Testis (tissue), 2 donors: ENCODE measurements at regions not wholly inside any gene's neighbourhood (a gene's known extent, or its start where the extent isn't known, plus 50 kb on each side); places are given as distances from the start of the nearest gene placed in this dataset.

Source experiments
- DNase-seq: peaks from one replicate; pipeline ENCODE4 v3.0.0-alpha.2; 2019
- H3K27ac ChIP-seq, 2 donors: fragments of 200-600 bp; sonication (generic); one replicate each; pipeline ENCODE4 v1.5.1; 2019
- H3K27me3 ChIP-seq: fragments of 200-600 bp; sonication (generic); one replicate; pipeline ENCODE4 v1.5.1; 2019
- H3K36me3 ChIP-seq: fragments of 200-600 bp; sonication (generic); one replicate; pipeline ENCODE4 v1.5.1; 2017; ENCODE audit warnings: low read depth; ENCODE audit errors: missing control alignments
- H3K4me1 ChIP-seq: fragments of 200-600 bp; sonication (generic); one replicate; pipeline ENCODE4 v1.5.1; 2019
- H3K4me3 ChIP-seq, 2 donors: fragments of 200-600 bp; sonication (generic); one replicate each; pipeline ENCODE4 v1.5.1; 2017 to 2019
- H3K9me3 ChIP-seq: fragments of 200-600 bp; sonication (generic); one replicate; pipeline ENCODE4 v1.5.1; 2017
- CTCF ChIP-seq, 3 experiments: fragments of 450-650 bp in 2 of 3; fragments of 200-600 bp in 1 of 3; sonication (generic) in 1 of 3; IDR thresholded peaks; one replicate each; pipeline ENCODE4 v1.5.1; 2016 to 2019; ENCODE audit warnings: antibody characterized with exemption in 3 of 3, mild to moderate bottlenecking in 2 of 3, moderate library complexity in 1 of 3
- POLR2A ChIP-seq: fragments of 450-650 bp; IDR thresholded peaks from one replicate; pipeline ENCODE4 v1.6.1; 2017; ENCODE audit warnings: antibody characterized with exemption, mild to moderate bottlenecking, moderate library complexity
- WGBS, 2 donors: methylation state at CpG; one replicate each; pipeline ENCODE4 v1.1.5; 2018; 5-methylcytosine and 5-hydroxymethylcytosine counted together
- intact Hi-C: fragments of 100-400 bp; cut with DNase I; formaldehyde crosslinking; loops from one replicate; pipeline ENCODE4 v1.15.1; 2023; ENCODE audit warnings: low total_unique reads

GRCh38 chr2:234189230-234189629, 138.7 kb downstream of the SPP2 start:
- Histone ChIP-seq H3K27me3 (no peaks in the 10 kb centered on the region), H3K9me3 (no peaks in the 10 kb centered on the region), H3K4me1 (no peaks in the 10 kb centered on the region), H3K36me3 (no peaks in the 10 kb centered on the region), H3K4me3 (no peak overlapping the region), H3K27ac (no peak overlapping the region)
- DNase-seq: no peak
- intact Hi-C loops: no loop called here
- no peak for TF ChIP-seq CTCF (IDR thresholded peaks at IDR 0.05)
- WGBS, 2 donors: 83 to 85% methylated on average over 4 to 5 of the region's 5 CpGs

- 72 to 74% methylated on average over 2 of the region's 2 CpGs for WGBS, 2 donors
- H3K36me3 ChIP-seq: no peaks in the 10 kb centered on the region
- intact Hi-C loops: no loop called here
- TF ChIP-seq POLR2A (no peak), CTCF (IDR thresholded peaks at IDR 0.05) (no peak)
- no peak overlapping the region for H3K4me3 ChIP-seq
- no peaks in the 10 kb centered on the region for H3K9me3 ChIP-seq
- H3K27me3 ChIP-seq: no peaks in the 10 kb centered on the region
- DNase-seq: no peak
- H3K4me1 ChIP-seq: no peaks in the 10 kb centered on the region
- no peak overlapping the region for H3K27ac ChIP-seq
These were observed 137.2 kb downstream of the SPP2 start for GRCh38 chr2:234187646-234188174.

- TF ChIP-seq POLR2A (no peak), CTCF (IDR thresholded peaks at IDR 0.05) (no peak)
- no peaks in the 10 kb centered on the region for H3K4me1 ChIP-seq
- H3K27ac ChIP-seq: no peak overlapping the region
- H3K27me3 ChIP-seq: no peaks in the 10 kb centered on the region
- H3K4me3 ChIP-seq: no peak overlapping the region
- DNase-seq: no peak
- intact Hi-C loops: no loop called here
- WGBS, 2 donors: 74 to 80% methylated on average over 1 of the region's 1 CpG
- no peaks in the 10 kb centered on the region for H3K36me3 ChIP-seq
- no peaks in the 10 kb centered on the region for H3K9me3 ChIP-seq
These were observed 130.6 kb downstream of the SPP2 start for GRCh38 chr2:234181121-234181520.

GRCh38 chr2:234179031-234179363, 128.5 kb downstream of the SPP2 start:
- DNase-seq: no peak
- no peaks in the 10 kb centered on the region for H3K27me3 ChIP-seq
- no peak overlapping the region for H3K27ac ChIP-seq
- no peaks in the 10 kb centered on the region for H3K36me3 ChIP-seq
- no peak for TF ChIP-seq POLR2A
- no peak for TF ChIP-seq CTCF (IDR thresholded peaks at IDR 0.05)
- no peak overlapping the region for H3K4me3 ChIP-seq
- WGBS, 2 donors: 79 to 81% methylated on average over 6 of the region's 6 CpGs
- no peaks in the 10 kb centered on the region for H3K4me1 ChIP-seq
- H3K9me3 ChIP-seq: no peaks in the 10 kb centered on the region
- intact Hi-C loops: no loop called here

- H3K36me3 ChIP-seq: no peaks in the 10 kb centered on the region
- H3K4me3 ChIP-seq: no peak overlapping the region
- 58 to 75% methylated on average over 10 of the region's 10 CpGs for WGBS, 2 donors
- peak; percentile 26 for DNase-seq
- no peaks in the 10 kb centered on the region for H3K4me1 ChIP-seq
- no peak overlapping the region for H3K27ac ChIP-seq
- no peaks in the 10 kb centered on the region for H3K9me3 ChIP-seq
- TF ChIP-seq CTCF (IDR thresholded peaks at IDR 0.05): no peak
- TF ChIP-seq POLR2A: no peak
- H3K27me3 ChIP-seq: no peaks in the 10 kb centered on the region
- intact Hi-C loops: no loop called here
These were observed 128.0 kb downstream of the SPP2 start for GRCh38 chr2:234178330-234179030.
